Posterior vena cava (tissue), 2 donors: ENCODE measurements at regions not wholly inside any gene's neighbourhood (a gene's known extent, or its start where the extent isn't known, plus 50 kb on each side); places are given as distances from the start of the nearest gene placed in this dataset.
A peak's percentile ranks its signal among the peaks of the same experiment; 100 is the strongest.

Experiments
- DNase-seq: peaks from one replicate; pipeline ENCODE4 v3.0.0-alpha.2; 2020; ENCODE audit warnings: low spot score
- intact Hi-C, 2 donors: fragments of 100-400 bp; cut with DNase I; formaldehyde crosslinking; loops; one replicate each; pipeline versions ENCODE4 v1.14.1 to v1.14.2; 2022 to 2023
- donor health status: DM: yes; HTN: yes; CAD: no.
- donor health status: DM: yes; HTN: yes; CAD: no.

DNA sequence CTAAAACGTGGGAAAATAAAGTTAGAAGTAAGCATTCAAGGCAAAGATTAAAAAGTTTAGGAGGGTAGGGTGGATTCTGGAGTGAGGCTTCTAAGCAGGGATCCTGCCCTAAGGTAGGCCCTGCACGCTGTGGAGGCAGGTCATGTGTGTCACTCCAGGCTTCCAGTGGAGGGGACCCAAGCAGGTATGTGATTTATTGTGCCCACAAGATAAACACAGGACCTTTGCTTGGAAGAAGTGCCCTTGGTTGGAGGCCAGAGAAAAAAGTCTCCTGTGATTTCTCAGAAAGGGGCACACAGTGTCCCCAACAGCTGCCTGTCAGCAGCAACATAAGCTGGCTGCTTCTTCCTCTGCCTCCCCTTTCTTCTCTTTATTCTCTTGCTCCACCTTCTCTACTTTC, 110.8 kb downstream of the FOXD2 start:
- DNase-seq, result peak; percentile 28
- intact Hi-C loops, result no loop called here

DNA sequence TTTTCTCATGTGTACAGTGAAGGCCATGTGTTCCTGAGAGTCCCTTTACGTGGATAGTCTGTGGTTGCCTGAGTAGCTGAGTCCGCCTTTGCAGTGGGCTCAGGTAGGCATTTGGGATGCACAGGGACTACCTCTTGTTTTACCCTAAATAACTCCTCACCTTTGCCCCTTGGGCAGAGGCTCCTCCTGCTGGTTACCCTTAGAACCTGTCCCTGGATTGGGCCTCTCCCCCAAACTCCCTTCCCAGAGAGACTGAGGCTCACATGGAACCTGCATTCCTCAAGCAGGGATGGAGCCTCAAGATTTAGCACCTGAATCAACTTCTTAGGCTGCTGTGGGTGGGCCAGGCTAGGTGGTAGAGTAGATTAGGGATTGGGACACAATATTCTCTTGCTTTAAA, 111.7 kb downstream of the FOXD2 start:
- no peak for DNase-seq

DNA sequence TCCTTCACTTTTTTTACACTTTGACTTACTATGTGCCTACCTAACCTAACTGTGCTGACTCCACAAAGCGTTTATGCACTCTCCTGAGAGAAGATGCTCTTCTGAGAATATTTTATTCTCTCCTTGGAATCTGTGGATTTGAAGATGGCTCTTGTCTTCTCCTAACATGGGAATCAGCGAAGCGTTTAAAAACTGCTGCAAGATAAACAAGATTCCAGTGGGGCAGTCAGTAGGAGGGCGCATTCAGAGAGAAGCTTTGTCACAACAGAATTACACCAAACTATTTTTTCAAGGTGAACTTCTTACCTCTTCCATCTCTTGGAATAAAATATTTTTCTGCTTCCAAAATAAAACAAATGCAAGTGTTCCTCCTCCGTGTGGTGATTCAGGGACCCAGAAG, 113.1 kb downstream of the FOXD2 start:
- intact Hi-C loops, result no loop called here
- no peak for DNase-seq

More for the DNA sequence above, 111.7 kb downstream of the FOXD2 start:
- intact Hi-C loops, result no loop called here

DNA sequence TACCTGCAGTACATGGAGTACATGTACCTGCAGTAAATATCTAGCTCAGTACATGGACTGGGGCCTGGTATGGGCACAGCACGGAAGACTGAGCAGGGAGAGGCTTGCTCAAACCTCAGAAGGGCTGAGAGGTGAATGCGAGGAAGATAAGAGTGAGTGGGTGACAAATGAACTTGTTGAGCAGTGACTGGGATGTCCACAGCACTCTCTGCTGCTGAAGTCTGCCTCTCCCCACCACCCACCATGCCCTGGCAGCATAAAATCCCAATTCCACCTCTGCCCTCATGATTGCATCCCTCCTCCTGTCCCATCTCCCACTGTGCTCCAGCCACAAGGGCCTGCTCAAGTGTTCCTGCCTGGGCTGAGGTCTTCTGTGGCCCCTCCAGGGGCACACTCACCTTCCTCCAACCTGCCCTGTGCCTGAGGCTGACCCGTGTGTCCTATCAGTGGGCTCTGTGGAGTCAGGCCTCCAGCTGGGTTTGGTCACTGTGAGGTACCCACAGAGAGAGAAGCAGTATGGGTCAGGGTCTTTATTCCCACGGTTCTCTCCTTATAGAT, 114.2 kb downstream of the FOXD2 start:
- peak; percentile 66 for DNase-seq
- intact Hi-C loops, result no loop called here

DNA sequence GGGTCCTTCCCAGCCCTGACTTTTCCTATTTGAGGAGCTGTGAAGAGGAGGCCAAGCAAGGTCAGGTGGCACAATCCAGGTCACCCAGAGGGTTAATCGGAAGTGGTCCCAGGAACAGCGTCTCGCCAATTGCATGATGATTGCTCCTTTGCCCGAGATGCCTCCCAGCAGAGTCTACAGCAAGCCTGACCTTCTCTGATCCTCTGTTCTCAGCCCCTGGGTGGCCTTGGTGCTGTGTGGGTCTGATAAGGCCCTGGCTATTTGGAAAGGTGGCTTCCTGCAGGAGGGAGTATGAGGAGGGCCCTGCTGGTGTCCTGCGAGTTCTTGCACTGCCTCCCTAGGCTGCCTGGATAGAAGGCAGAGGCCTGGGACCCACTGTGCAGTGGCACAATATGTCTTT, 116.2 kb downstream of the FOXD2 start:
- intact Hi-C loops, result no loop called here
- DNase-seq, result peak; percentile 48

DNA sequence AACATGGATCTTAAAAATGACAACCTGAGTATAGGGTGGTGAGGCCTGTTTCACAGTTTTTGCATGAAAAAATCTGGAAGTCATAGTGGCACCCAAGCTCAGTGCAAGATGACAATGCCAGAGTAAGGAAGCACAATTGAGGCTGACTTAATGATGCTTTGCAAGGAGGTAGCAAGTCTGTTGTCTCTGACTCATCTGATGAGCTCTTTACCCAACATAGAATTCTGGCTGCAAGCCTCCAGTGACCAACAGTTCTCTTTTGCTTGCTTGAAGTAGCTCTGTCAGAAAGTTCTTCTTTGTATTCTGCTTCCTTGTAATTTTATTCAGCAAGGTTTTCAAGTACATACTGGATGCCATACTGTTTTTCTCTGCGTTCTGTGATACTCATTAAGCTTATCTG, 117.1 kb downstream of the FOXD2 start:
- no peak for DNase-seq
- intact Hi-C loops, result no loop called here

DNA sequence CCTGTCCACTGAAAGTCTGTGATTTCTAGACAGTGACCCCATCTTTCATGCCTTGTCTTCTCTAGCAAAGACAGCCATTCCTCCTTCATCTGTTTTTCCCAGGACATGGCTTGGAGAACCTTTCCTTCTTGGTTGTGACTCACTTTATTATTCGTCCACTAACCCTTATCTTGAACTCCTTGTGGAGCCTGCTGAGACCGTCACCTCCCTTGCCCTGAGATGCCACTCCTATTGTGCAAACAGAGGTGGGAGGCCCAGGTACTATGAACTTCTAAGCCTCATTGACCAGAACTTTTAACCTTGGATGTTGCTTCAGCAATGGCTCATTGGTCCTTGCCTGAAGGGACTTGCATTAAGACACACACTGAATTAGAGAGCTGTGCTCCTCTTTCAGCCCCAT, 117.5 kb downstream of the FOXD2 start:
- intact Hi-C loops, result no loop called here
- no peak for DNase-seq

DNA sequence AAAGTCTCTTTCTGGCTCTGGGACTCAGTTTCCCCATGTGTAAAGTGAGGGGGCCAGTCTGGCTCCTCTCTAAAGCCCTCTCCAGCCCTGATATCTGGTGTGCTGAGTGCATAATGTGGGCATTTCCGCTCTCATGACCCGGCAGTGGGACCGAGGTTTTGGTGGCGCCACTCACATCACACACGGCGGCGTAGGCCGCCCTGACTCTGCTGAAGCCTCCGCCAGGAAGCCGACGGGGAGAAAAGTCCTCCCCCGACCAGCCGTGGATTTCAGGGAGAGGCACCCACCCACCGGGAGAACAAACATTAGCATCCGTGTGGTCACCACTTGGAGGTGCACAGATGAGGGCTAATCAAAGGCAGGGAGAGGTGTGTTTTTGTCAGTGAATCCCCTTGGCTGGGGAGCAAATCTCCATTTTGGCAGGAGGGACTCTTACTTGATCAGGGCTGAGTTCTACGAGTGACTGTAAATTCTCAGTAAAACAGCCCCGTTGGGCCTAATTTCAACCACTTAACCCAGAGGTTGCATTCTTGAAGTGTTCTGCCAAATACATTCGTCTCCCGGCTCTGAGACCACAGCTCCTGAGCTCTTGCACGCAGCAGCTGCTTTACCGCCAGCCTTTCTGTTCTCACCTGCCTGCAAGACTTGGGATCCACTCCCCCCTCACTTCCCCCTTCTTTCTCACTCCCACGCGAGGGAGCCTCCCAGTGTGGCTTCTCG, 118.2 kb downstream of the FOXD2 start:
- intact Hi-C loops, result no loop called here
- DNase-seq, result no peak

DNA sequence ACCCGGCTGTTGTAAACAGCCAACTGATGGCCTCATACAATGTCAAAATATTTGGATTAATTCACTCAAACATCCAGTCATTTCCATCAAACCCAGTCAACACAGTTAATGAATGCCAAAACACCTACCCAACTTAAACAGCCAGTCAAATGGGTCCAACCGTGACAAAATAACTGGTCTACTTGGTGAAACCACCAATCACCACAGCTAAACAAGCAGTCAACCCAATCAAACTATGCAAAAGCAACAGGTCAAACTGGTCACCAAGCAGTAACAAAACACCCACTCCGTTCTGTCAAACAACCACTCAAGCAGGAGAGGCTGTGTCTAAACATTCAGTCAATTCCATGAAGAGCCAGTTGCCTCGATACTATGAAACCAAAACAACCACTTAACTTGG, 119.2 kb downstream of the FOXD2 start:
- no peak for DNase-seq
- intact Hi-C loops, result no loop called here

DNA sequence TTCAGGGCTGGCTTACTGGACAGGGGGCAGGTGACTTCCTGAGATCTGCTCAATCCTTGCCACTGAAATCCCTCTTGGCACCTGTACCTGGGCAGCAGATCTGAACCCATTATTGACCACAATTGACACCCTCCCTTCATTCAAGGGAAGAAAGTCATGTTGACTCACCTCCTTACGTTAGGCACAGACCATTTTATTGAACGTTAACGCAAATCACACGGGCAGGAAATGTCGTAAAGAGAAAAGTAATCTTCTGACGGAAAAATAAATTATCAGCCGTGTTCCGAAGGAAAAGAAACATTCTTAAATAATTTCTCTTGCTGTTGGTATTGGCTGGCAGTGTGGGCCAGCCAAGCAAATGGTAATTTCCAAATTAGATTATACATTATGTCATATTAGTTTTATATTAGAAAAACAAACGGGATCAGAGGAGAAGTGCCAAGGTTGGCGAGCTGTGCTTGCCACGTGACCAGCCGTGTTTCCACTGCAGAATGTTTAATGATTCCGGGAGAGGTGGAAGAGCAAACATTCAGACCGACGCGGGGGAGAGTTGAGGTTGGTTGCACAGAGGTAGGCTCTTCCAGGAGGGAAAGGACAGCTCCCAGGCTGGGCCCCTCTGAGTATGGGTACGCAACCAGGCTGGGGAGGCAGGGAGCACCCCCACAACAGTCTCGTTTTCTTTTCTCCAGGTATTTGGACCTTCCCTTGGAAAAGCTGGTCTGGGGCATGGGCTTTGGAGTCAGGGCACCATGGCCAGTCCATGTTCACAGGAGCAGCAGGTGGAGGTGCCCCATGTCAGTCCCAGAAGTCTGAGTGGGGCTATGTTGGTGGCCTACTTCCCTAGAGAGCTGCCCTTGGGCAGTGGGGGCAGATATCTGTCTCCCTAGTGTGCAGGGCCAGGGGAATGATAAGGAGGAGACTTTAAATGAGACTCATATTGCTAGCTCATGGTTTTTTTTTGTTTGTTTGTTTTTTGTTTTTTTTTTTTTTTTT, 121.1 kb downstream of the FOXD2 start:
- no peak for DNase-seq
- intact Hi-C loops, result no loop called here

DNA sequence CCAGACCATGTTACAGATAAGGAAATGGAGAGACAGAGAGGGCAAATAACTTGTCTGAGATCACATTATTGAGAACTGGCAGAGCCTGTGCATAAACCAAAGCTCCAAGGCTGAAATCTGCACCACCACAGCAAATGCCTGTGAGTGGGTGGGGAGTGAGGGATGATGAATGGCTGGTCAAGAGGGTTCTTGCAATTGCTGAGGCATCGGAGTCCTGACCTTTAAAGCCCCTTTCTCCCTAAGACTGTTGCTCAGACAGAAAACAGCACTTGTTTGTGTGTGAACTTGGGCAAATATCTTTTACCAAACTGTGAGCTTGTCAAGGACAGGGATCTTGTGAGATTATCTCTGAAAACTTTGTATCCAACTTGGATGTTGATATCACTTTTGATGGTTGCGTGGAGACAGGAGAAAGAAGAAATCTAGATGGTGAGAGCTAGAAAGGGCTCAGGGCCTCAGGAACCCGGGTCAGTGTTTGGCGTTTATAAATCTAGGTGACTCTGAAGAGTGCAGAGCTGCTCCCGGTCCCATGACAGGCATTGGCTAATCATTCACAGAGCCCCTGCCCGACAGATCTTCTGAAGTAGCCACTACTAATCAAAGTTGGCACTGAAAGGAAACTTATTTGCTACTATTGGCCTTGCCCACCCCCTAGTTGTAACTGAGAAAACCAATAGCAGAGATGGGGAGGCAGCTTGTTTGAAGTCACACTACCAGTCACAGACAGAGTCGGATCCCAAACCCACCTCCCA, 122.3 kb downstream of the FOXD2 start:
- intact Hi-C loops, result no loop called here
- peak; percentile 32 for DNase-seq

DNA sequence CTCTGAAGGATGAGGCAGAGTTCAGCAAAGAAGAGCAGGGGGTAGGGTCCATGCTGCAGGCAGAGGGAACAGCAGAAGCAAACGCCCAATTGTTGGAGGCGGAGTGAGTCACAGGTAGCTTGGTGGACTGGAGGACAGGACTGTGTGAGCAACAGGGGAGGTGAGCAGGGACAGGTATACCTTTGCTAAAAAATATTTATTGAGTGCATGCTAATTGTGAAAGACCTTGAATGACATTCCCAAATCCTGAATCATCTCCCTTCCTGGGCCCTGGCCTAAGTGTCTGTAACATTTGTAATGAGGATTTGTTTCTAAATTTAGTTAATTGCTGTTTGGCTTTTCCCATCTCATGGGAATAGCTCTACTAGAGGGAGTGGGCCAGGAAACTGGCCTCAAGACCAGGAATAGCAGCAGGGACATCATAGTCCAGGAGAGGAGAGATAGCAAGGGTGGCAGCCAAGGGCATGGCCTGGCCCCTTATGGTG, 123.7 kb downstream of the FOXD2 start:
- no peak for DNase-seq
- intact Hi-C loops, result no loop called here

DNA sequence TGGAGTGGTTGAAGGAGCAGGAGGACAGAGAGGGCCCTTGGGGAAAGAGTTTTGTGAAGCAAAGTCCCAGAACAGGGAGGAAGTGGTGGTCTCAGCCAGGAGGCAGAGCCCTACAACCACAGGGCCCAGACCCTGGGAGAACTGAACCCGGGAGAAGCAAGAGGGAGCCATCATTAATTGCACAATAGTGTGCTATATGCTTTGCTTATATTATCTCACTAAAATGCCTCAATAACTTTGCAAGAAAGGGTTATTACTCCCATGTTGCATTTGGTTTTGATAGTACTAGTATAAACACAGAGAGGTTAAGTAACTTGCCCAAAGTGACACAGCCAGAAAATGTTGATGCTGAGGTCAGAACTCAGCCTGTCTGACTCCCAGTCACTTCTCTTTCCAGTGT, 124.3 kb downstream of the FOXD2 start:
- intact Hi-C loops, result no loop called here
- no peak for DNase-seq

DNA sequence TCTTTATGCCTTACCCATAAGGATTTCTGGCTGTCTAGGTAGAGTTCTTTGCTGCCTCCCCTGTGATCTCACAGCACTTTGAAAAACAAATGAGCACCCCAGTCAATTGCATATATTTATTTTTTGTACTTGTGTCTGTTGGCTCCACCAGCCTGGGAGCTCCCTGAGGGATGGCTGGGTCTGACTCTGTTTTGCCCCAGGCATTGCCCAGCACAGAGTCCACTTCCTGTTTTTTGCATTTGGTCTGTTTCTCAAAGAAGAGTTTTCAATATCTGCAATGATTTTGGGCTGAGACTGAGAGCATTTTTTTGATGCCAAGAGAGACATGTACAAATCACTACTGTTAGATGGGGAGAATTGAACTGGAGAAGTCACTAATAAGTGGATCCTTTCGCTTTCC, 125.0 kb downstream of the FOXD2 start:
- no peak for DNase-seq
- intact Hi-C loops, result no loop called here

DNA sequence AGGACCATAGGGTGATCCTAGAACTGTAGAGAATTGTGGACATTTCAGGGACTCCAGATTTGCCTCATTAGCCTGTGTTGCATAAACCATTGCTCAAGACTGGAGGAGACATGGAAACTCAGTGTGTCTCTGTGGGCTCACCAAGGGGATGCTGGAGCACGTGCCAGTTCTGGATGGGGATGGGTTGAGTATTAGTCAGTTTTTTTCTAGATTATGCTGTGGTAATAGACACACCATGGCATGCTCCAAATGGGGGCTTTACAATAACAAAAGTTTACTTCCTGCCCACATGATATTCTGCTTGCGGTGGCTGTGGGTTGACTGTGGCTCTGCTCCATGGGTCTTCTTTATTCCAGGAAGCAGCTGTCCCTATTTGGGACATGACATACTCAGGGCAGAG, 125.4 kb downstream of the FOXD2 start:
- no peak for DNase-seq
- intact Hi-C loops, result no loop called here

DNA sequence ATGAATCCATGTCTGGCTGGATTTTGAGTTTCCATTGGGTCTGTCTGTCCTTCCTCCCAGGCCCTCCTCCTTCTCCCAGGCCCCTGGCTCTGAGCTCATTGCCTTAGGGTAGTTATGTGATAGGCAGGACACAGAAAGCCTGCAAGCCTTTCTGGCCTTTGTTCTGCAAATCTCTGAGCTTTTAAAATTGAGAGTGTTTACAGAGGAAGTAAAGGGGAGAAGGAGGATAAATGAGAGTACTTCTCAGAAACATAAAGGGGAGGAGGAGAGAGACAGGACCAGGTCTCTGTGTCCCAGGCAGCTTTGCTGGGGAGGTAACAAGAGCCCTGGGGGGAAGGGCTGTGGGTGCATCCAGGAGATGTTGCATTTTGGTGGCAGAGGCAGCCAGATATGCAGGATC, 126.7 kb downstream of the FOXD2 start:
- no peak for DNase-seq
- intact Hi-C loops, result no loop called here

DNA sequence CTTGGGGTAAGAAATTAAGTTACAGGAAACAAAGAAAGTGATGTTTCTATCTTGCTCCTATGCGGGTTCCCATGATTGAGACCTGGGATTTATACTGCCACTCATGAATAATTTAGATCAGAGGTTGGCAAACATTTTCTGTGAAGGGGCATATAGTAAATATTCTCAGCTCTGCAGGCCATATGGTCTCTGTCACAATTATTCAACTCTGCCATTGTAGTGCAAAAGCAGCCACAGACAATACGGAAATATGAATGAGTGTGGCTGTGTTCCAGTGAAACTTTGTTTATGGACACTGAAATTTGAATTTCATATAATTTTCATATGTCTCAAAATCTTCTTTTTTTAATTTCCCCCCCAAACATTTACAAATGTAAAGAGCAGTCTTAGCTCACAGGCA, 127.2 kb downstream of the FOXD2 start:
- intact Hi-C loops, result no loop called here
- DNase-seq, result no peak

DNA sequence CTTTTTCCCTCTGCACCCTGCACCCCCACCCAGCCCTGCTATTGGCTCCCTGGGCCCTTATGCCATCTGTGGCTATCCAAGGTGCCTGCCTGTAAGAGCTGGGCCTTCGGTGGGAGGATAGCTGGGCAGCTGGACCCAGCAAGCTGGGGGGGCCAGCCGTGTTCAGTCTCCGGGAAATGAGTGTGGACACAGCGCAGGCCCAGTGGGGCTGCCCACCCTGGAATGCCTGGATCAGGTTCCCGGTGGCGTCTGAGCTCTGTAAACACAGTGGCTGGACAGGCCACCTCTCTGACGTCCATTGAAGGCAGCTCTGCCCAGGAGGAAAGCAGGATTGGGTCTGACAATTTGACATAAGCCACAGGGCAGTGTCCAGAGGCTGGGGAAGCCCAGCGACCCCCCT, 127.8 kb downstream of the FOXD2 start:
- intact Hi-C loops, result no loop called here

DNA sequence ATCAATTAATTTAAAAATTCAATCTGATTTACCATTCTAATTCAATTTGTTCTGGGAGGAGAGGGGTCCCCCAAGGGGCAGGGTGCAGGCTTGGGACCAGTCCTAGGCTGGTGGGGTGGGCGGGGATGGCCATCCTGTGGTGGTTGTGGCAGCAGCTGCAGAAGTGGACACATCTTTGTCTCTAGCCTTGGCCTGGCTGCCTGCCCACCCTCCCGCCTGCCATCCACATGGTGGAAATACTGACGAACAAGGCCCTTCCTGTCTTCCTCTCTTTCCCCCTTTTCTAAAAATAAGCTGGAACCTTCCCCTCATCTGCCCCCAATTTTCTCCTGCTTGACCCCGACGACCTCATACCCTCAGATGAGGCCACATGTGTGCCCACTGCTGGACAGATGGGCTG, 130.9 kb downstream of the FOXD2 start:
- intact Hi-C loops, result no loop called here
- peak; percentile 63 for DNase-seq

More for the DNA sequence above, 127.8 kb downstream of the FOXD2 start:
- DNase-seq, result no peak

DNA sequence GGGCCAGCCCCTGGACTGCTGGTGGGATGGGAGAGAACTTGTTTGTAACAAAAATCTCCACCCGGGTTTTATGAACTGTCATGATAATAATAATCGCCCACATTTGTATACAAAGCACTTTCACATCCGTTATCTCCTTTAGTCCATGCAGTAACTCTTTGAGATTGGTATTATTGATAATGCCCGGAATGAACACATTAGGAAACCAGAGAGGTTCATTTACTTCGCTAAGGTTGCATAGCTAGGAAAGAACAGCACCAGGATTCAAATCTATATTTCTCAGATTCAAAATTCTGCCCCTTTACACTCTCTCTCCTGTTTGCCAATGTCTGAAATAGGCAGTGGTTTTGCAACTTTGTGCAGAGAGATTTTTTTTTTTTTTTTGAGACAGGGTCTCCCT, 131.4 kb downstream of the FOXD2 start:
- intact Hi-C loops, result no loop called here
- no peak for DNase-seq
